PC-3 (cell line): ENCODE measurements at regions not wholly inside any gene's neighbourhood (a gene's known extent, or its start where the extent isn't known, plus 50 kb on each side); places are given as distances from the start of the nearest gene placed in this dataset.

Experiments
- CTCF ChIP-seq: fragments of 300-600 bp; sonication (generic); conservative IDR thresholded peaks from 2 replicates; pipeline ENCODE4 v1.5.1; 2017; ENCODE audit warnings: antibody characterized with exemption, low read depth, mild to moderate bottlenecking, low read length
- EZH2phosphoT487 ChIP-seq: fragments of 300-600 bp; sonication (generic); IDR thresholded peaks from 2 replicates; pipeline ENCODE4 v1.6.1; 2018; ENCODE audit warnings: mild to moderate bottlenecking, antibody characterized with exemption, low read length, borderline replicate concordance

DNA sequence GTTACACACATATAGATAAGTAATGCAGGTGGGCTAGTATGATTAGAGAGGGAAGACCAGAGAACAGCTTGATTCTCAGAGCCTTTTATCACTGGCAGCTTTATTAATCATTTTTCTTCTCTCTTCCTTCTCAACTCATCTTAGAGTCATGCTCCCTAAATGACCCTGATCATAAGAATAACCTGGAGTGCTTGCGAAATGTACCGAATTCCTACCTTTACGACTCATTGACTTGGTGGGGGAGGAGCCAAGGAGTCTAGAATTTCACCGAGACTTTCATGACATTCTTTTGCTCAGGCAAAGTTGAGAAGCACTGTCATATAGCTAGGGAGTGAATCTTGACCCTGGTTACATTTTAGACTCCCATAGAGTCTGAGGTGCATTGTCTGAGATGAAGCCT is 298.9 kb upstream of the PUDP start:
- TF ChIP-seq CTCF (no peak), EZH2phosphoT487 (no peak)
